ENCODE measurements at regions not wholly inside any gene's neighbourhood (a gene's known extent, or its start where the extent isn't known, plus 50 kb on each side); places are given as distances from the start of the nearest gene placed in this dataset.
A peak's percentile ranks its signal among the peaks of the same experiment; 100 is the strongest.

DNA sequence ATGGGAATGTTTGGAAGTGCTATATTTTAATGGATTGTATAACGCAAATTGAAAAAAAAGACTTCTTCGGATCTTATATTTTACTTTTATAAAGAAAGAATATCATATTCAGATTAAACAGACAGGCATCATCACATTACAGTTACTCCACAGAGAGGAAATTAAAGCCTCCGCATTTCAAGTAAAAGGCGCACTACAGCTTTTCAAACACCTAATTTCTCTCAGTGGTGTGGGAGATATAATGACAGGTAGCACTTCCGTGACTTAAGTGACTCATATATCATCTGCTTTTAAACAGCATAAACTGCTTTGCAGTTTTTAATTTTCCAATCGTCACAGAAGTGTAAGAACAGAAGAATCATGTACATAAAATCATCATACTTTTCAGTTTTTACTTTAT, 751.4 kb downstream of the FSCB start (continued):
- TF ChIP-seq ZFP36 (IDR thresholded peaks at IDR 0.05; ENCODE audit: borderline replicate concordance, partially characterized antibody) (no peak), ZNF302 (CRISPR knock-in tag; IDR thresholded peaks at IDR 0.05) (no peak), ATOH8 (CRISPR knock-in tag; IDR thresholded peaks at IDR 0.05; ENCODE audit: low read depth) (no peak), CHD2 (IDR thresholded peaks at IDR 0.05; ENCODE audit: low read length, partially characterized antibody) (no peak), EHF (CRISPR knock-in tag; IDR thresholded peaks at IDR 0.05) (no peak)

GRCh38 chr14:43754838-43755237, 752.2 kb downstream of the FSCB start:
- Histone ChIP-seq H3K4me1 (no peaks in the 10 kb centered on the region), H3K4me2 (no peak overlapping the region), H3K9me3 (no peaks in the 10 kb centered on the region), H3K27ac (no peak overlapping the region), H3K4me3 (no peak overlapping the region)
- POLR2A ChIA-PET, result no interaction called here
- no peak for FAIRE-seq
- TF ChIP-seq CEBPB (IDR thresholded peaks at IDR 0.05) (no peak), ZSCAN20 (CRISPR knock-in tag; IDR thresholded peaks at IDR 0.05) (no peak), FOXS1 (CRISPR knock-in tag; IDR thresholded peaks at IDR 0.05) (no peak), HOXB13 (CRISPR knock-in tag; IDR thresholded peaks at IDR 0.05; ENCODE audit: low read depth) (no peak), POLR2AphosphoS2 (conservative IDR thresholded peaks at IDR 0.05; ENCODE audit: low read length) (no peak), GATA3 (IDR thresholded peaks at IDR 0.05; ENCODE audit: borderline replicate concordance) (no peak), MYC (IDR thresholded peaks at IDR 0.05; ENCODE audit: borderline replicate concordance, low read length) (no peak), ELK1 (IDR thresholded peaks at IDR 0.05; ENCODE audit: low read depth, low read length) (no peak), HEYL (CRISPR knock-in tag; IDR thresholded peaks at IDR 0.05) (no peak), BCL3 (IDR thresholded peaks at IDR 0.05) (no peak), EP300 (IDR thresholded peaks at IDR 0.05) (no peak), NR3C1 (IDR thresholded peaks at IDR 0.05) (no peak), MAZ (IDR thresholded peaks at IDR 0.05; ENCODE audit: borderline replicate concordance, low read depth, low read length) (no peak), NPAS2 (CRISPR knock-in tag; IDR thresholded peaks at IDR 0.05; ENCODE audit: borderline replicate concordance) (no peak)
- TF ChIP-seq, protein P1, sequence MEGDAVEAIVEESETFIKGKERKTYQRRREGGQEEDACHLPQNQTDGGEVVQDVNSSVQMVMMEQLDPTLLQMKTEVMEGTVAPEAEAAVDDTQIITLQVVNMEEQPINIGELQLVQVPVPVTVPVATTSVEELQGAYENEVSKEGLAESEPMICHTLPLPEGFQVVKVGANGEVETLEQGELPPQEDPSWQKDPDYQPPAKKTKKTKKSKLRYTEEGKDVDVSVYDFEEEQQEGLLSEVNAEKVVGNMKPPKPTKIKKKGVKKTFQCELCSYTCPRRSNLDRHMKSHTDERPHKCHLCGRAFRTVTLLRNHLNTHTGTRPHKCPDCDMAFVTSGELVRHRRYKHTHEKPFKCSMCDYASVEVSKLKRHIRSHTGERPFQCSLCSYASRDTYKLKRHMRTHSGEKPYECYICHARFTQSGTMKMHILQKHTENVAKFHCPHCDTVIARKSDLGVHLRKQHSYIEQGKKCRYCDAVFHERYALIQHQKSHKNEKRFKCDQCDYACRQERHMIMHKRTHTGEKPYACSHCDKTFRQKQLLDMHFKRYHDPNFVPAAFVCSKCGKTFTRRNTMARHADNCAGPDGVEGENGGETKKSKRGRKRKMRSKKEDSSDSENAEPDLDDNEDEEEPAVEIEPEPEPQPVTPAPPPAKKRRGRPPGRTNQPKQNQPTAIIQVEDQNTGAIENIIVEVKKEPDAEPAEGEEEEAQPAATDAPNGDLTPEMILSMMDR (IDR thresholded peaks at IDR 0.05), result no peak
- ATAC-seq, result no peak
- CTCF ChIA-PET, result no interaction called here
- no peak for DNase-seq (ENCODE audit: low read depth in 1 of 2, low spot score in 1 of 2)
- WGBS (ENCODE audit: missing lambda C conversion rate), result 81% methylated on average over 3 of the region's 3 CpGs

DNA sequence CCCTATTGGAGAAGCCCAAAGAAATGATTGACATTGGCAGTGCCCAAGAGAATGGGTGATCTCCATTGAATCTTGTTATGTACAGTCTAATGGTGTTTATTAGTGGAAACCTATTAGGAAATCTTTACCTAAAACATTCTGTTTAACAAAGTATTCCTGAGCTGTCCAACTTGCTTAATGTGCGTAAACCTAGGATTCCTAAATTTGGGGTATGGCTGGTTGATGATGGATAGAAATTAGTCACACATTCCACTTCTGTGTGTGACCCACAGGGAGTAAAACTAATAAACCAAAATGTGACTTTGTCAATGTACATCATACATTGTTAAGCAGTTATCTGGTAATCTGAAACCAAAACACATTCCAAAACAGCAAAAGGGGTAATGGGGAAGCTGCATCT, 761.3 kb downstream of the FSCB start:
- no peak for DNase-seq (ENCODE audit: low read depth in 1 of 2, low spot score in 1 of 2)
- ChIA-PET POLR2A (no interaction called here), CTCF (no interaction called here)
- Histone ChIP-seq H3K4me1 (no peaks in the 10 kb centered on the region), H3K4me3 (no peak overlapping the region), H3K27ac (no peak overlapping the region), H3K9me3 (no peaks in the 10 kb centered on the region), H3K4me2 (no peak overlapping the region)
- ATAC-seq, result no peak
- TF ChIP-seq HOXA7 (CRISPR knock-in tag; IDR thresholded peaks at IDR 0.05) (no peak), EHMT2 (IDR thresholded peaks at IDR 0.05; ENCODE audit: low read depth) (no peak), RCOR1 (IDR thresholded peaks at IDR 0.05; ENCODE audit: low read depth, low read length) (no peak), SMC3 (IDR thresholded peaks at IDR 0.05) (no peak), CBX8 (IDR thresholded peaks at IDR 0.05) (no peak), RARB (CRISPR knock-in tag; IDR thresholded peaks at IDR 0.05) (no peak), MYC (IDR thresholded peaks at IDR 0.05; ENCODE audit: borderline replicate concordance, low read length) (no peak), KDM5A (IDR thresholded peaks at IDR 0.05) (no peak), ELK1 (IDR thresholded peaks at IDR 0.05; ENCODE audit: low read depth, low read length) (no peak), HDAC2 (IDR thresholded peaks at IDR 0.05) (no peak)
- FAIRE-seq, result peak; percentile 36
- WGBS (ENCODE audit: missing lambda C conversion rate), result 88% methylated on average over 1 of the region's 1 CpG
